BE2C (cell line): ENCODE measurements at regions not wholly inside any gene's neighbourhood (a gene's known extent, or its start where the extent isn't known, plus 50 kb on each side); places are given as distances from the start of the nearest gene placed in this dataset.

Experiments
- DNase-seq: peaks from one replicate; pipeline ENCODE4 v3.0.0-alpha.2; 2020
- H3K27me3 ChIP-seq: fragments of 250-450 bp; sonication (Bioruptor Pico); 2 replicates; pipeline ENCODE4 v1.5.1; 2020; ENCODE audit warnings: mild to moderate bottlenecking
- H3K36me3 ChIP-seq: fragments of 250-450 bp; sonication (Bioruptor Pico); 2 replicates; pipeline ENCODE4 v1.5.1; 2020; ENCODE audit warnings: mild to moderate bottlenecking
- H3K4me1 ChIP-seq: fragments of 250-450 bp; sonication (Bioruptor Pico); 2 replicates; pipeline ENCODE4 v1.5.1; 2020
- H3K4me3 ChIP-seq: 2 replicates; pipeline ENCODE4 v1.5.1; 2011; ENCODE audit warnings: low read depth, low read length
- H3K9me3 ChIP-seq: fragments of 250-450 bp; sonication (Bioruptor Pico); 2 replicates; pipeline ENCODE4 v1.5.1; 2020
- TF ChIP-seq, protein P1 (sequence below): IDR thresholded peaks from 2 replicates; pipeline ENCODE4 v1.5.1; 2012; ENCODE audit warnings: mild to moderate bottlenecking, low read depth, low read length

DNA sequence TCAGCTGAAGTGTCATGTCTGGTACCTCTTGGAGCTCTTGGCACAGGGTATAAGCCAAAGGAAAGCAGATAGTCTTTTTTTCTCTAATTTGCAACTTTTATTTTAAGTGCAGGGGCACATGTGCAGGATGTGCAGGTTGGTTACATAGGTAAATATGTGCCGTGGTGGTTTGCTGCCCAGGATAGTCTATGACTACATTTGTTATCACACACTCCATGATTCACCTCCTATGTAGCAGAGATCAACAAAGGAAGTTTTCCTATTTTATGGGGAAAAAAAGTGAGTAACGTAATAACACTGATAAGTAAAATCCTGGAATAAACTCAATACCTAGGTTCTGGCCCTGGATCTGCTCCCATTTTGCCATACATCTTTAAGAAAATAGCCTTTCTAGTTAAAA is 234.6 kb downstream of the CAAP1 start:
- no peak for DNase-seq
- Histone ChIP-seq H3K4me3 (no peak overlapping the region), H3K27me3 (no peaks in the 10 kb centered on the region), H3K4me1 (peaks cover 24% of the 10 kb centered on the region), H3K9me3 (no peaks in the 10 kb centered on the region), H3K36me3 (no peaks in the 10 kb centered on the region)
- TF ChIP-seq, protein P1, sequence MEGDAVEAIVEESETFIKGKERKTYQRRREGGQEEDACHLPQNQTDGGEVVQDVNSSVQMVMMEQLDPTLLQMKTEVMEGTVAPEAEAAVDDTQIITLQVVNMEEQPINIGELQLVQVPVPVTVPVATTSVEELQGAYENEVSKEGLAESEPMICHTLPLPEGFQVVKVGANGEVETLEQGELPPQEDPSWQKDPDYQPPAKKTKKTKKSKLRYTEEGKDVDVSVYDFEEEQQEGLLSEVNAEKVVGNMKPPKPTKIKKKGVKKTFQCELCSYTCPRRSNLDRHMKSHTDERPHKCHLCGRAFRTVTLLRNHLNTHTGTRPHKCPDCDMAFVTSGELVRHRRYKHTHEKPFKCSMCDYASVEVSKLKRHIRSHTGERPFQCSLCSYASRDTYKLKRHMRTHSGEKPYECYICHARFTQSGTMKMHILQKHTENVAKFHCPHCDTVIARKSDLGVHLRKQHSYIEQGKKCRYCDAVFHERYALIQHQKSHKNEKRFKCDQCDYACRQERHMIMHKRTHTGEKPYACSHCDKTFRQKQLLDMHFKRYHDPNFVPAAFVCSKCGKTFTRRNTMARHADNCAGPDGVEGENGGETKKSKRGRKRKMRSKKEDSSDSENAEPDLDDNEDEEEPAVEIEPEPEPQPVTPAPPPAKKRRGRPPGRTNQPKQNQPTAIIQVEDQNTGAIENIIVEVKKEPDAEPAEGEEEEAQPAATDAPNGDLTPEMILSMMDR: no peak

DNA sequence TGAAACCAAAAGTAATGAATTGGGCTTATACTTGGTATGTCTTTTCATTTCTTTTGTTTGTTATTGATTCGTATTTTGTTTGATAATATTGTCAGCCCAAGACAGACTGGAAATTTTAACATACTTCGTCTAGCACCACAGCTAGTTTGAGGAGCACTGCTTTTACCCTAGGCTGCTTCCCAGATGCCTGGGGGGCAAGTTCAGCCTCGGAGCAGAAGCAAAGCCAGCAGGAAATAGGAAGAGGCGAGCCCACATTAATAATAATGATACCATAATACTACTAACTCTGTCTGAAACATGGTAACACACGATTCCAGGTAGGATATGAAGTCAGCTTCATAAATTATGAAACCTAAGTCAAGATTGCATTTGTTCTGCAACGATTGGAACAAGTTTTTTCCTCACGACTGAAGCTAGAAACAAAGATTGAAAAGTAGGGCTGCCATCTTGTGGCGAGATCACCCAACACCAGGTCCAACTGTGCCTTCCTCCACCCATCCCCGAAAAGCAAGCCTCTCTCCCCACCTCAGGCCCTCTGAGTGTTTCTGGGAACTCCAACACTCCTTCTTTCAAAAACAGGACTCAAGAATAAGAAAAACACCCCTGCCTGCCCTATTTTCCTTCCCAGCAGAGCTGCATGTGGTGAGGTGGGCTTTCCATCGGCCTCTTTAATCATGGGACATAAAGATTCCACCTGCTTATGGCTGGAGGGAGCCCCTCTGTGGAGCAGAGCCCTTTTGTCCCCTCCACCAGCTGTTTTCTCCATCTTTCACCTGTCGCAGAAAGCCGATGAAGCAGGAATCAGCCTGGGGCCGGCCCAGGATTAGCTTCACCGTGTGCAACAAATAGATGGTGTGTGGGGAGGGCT is 236.4 kb downstream of the CAAP1 start:
- Histone ChIP-seq H3K36me3 (no peaks in the 10 kb centered on the region), H3K4me1 (peaks cover 12% of the 10 kb centered on the region; the same call in 1 of the 2 replicates), H3K27me3 (no peaks in the 10 kb centered on the region), H3K9me3 (no peaks in the 10 kb centered on the region), H3K4me3 (peak overlapping the region; percentile 49)
- DNase-seq: peak; percentile 58
- TF ChIP-seq, protein P1: peak; percentile 81

DNA sequence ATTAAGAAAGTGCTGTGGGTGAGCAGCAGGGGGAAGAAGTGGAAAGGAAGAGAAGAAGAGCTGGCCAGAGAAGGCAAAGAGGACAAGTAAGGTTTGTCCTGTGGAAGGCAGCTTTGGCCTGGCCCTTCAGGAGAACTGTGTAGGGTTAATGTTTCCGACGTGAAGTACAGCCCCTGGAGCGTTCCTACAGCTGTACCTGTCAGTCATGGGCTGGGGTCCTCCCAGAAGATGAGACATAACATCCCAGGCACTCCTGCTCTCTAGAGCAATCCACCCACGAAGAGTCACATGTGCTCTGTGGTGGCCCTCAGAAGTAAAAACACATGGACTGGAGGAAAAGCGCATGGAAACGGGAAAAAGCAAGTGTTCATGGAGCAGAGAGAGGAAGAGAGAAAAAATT is 237.4 kb downstream of the CAAP1 start:
- no peak for DNase-seq
- Histone ChIP-seq H3K4me1 (peaks cover 12% of the 10 kb centered on the region; the same call in 1 of the 2 replicates), H3K4me3 (no peak overlapping the region), H3K9me3 (no peaks in the 10 kb centered on the region), H3K27me3 (no peaks in the 10 kb centered on the region), H3K36me3 (no peaks in the 10 kb centered on the region)
- TF ChIP-seq, protein P1: no peak

DNA sequence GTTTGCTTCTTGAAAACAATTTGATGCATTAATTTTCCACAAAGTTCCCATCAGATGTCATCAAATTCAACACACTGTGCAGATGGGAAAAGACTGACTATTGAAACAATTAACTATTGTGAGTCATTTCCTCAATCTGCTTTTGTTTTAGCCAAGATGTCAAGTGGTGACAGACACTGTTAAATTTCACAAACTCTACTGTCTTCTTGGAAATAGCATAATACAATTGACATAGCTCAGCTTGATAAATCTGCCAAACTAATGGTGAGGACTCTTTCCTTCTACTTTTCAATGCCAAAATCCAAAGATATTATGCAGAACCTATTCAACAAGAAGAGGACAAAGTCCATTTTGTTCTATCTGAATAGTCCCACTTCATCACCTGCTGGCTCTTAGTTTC is 242.3 kb downstream of the CAAP1 start:
- no peak for DNase-seq
- Histone ChIP-seq H3K9me3 (no peaks in the 10 kb centered on the region), H3K4me3 (no peak overlapping the region), H3K27me3 (no peaks in the 10 kb centered on the region), H3K4me1 (no peaks in the 10 kb centered on the region), H3K36me3 (no peaks in the 10 kb centered on the region)
- TF ChIP-seq, protein P1: no peak

DNA sequence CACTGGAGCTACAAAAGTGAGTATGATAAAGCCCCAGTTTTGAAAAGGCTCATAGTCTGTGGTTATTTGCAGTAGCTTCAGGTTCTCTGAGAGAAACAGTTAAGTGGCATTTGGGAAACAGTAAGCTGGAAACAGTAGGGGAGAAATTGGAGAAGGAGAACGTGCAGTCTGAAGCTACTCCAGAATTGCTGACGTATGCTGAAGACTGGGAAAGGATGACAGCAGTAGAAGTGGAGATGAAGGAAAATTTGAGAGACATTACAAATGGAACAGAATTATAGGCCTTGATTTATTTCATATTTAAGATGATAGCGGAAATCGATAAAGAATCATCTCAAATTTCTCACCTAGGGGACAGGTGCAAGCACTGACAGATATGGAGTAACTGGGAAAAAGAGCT is 248.8 kb downstream of the CAAP1 start:
- Histone ChIP-seq H3K27me3 (no peaks in the 10 kb centered on the region), H3K4me1 (no peaks in the 10 kb centered on the region), H3K36me3 (no peaks in the 10 kb centered on the region), H3K4me3 (no peak overlapping the region), H3K9me3 (no peaks in the 10 kb centered on the region)
- TF ChIP-seq, protein P1: no peak
- no peak for DNase-seq

DNA sequence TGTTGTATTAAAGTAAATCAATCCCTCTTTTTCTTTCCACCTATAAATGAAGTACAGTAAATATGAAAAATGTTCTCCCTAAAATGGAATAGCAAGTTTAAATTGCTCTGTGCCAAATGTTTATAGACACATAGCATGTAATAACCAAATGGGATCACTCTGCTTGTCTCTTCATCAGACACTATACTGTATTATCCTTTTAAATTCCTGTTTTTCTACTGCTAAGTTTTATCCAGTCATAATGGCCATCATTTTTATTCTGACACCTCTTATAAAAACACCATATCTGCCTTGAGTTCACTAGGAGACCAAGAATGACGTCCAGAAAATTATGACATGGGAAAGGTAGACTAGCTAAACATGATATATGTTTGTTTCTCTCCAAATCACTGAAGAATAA is 252.8 kb downstream of the CAAP1 start:
- no peak overlapping the region for H3K4me3 ChIP-seq
- no peaks in the 10 kb centered on the region for H3K27me3 ChIP-seq
- DNase-seq: no peak
- H3K9me3 ChIP-seq: no peaks in the 10 kb centered on the region
- TF ChIP-seq, protein P1: no peak
- H3K4me1 ChIP-seq: no peaks in the 10 kb centered on the region
- H3K36me3 ChIP-seq: no peaks in the 10 kb centered on the region
